H1 (cell line): ENCODE measurements at regions not wholly inside any gene's neighbourhood (a gene's known extent, or its start where the extent isn't known, plus 50 kb on each side); places are given as distances from the start of the nearest gene placed in this dataset.

ENCODE experiments used
- CTCF ChIA-PET: fragments of 300-600 bp; sonication (Branson Sonifier 250); formaldehyde crosslinking; loops from one replicate; lab custom pipeline; 2021; ENCODE audit not compliant: partially characterized antibody; lab: Charles Lee
- POLR2A ChIA-PET: fragments of 300-600 bp; sonication (Branson Sonifier 250); formaldehyde crosslinking; loops from one replicate; lab custom pipeline; 2021; ENCODE audit warnings: inconsistent platforms; ENCODE audit not compliant: partially characterized antibody; lab: Charles Lee
- DNase-seq, 2 experiments: peaks; one replicate each; pipeline versions ENCODE4 v3.0.0 to v3.0.0-alpha.2; 2010 to 2022; ENCODE audit warnings: low spot score in 2 of 2, low read depth in 1 of 2, mixed read lengths in 1 of 2
- FAIRE-seq: peaks from 2 replicates; lab custom pipeline; 2011; peaks lifted over from hg19 to GRCh38; lab: Jason Lieb, UNC
- H2AFZ ChIP-seq: 2 replicates; pipeline ENCODE4 v1.8.1; 2012; ENCODE audit warnings: low read length, inconsistent platforms
- H2AK5ac ChIP-seq: 2 replicates; pipeline ENCODE4 v1.6.1; 2013; ENCODE audit warnings: low read depth, low read length
- H2BK120ac ChIP-seq: replicated peaks from 2 replicates; pipeline ENCODE3; 2013; ENCODE audit warnings: low read depth, low read length, inconsistent platforms
- H2BK12ac ChIP-seq: 2 replicates; pipeline ENCODE4 v1.6.1; 2013; ENCODE audit warnings: low read depth, low read length
- H2BK15ac ChIP-seq: 2 replicates; pipeline ENCODE4 v1.6.1; 2013; ENCODE audit warnings: low read length
- H2BK20ac ChIP-seq: 2 replicates; pipeline ENCODE4 v1.6.1; 2013; ENCODE audit warnings: low read length
- H2BK5ac ChIP-seq: 2 replicates; pipeline ENCODE4 v1.6.1; 2013; ENCODE audit warnings: low read depth, low read length
- H3K14ac ChIP-seq: 2 replicates; pipeline ENCODE4 v1.6.1; 2013; ENCODE audit warnings: inconsistent platforms; ENCODE audit not compliant: insufficient read length
- H3K18ac ChIP-seq: 2 replicates; pipeline ENCODE4 v1.6.1; 2013; ENCODE audit warnings: low read length; ENCODE audit errors: extremely low read depth
- H3K23ac ChIP-seq: 2 replicates; pipeline ENCODE4 v1.6.1; 2013; ENCODE audit warnings: inconsistent platforms; ENCODE audit not compliant: insufficient read length
- H3K23me2 ChIP-seq: 2 replicates; pipeline ENCODE4 v1.6.1; 2013; ENCODE audit warnings: low read depth, low read length
- H3K27ac ChIP-seq: 2 replicates; pipeline ENCODE4 v1.6.1; 2011; ENCODE audit warnings: low read depth, low read length, inconsistent platforms
- H3K27me3 ChIP-seq, 4 experiments: replicated peaks in 1 of 4; 1 replicate in 1 of 4; 2 replicates in 3 of 4; pipeline versions ENCODE4 v1.6.1 to v1.8.1; 2011 to 2013; ENCODE audit warnings: low read length in 3 of 4, mild to moderate bottlenecking in 3 of 4, inconsistent platforms in 2 of 4, mixed read lengths in 2 of 4, moderate library complexity in 1 of 4; ENCODE audit not compliant: control insufficient read depth in 3 of 4, insufficient read depth in 3 of 4; ENCODE audit errors: extremely low read depth in 1 of 4
- H3K36me3 ChIP-seq, 4 experiments: 2 replicates each; pipeline versions ENCODE4 v1.6.1 to v1.8.1; 2011 to 2013; ENCODE audit warnings: mild to moderate bottlenecking in 4 of 4, low read length in 3 of 4, moderate library complexity in 2 of 4, control low read depth in 1 of 4, inconsistent platforms in 1 of 4; ENCODE audit not compliant: insufficient read depth in 4 of 4, control insufficient read depth in 2 of 4
- H3K4ac ChIP-seq: replicated peaks from 2 replicates; pipeline ENCODE3; 2013; ENCODE audit warnings: low read length, low read depth, mixed read lengths, inconsistent platforms; ENCODE audit not compliant: insufficient read length
- H3K4me1 ChIP-seq, 4 experiments: replicated peaks in 1 of 4; 1 replicate in 1 of 4; 2 replicates in 3 of 4; pipeline versions ENCODE4 v1.6.1 to v1.8.1; 2011 to 2013; ENCODE audit warnings: low read length in 3 of 4, inconsistent platforms in 2 of 4, mixed read lengths in 1 of 4; ENCODE audit not compliant: insufficient read depth in 4 of 4, control insufficient read depth in 3 of 4
- H3K4me2 ChIP-seq, 2 experiments: 2 replicates each; pipeline versions ENCODE4 v1.6.1 to v1.8.1; 2011 to 2013; ENCODE audit warnings: low read depth in 2 of 2, low read length in 2 of 2, control low read depth in 1 of 2, inconsistent platforms in 1 of 2, mild to moderate bottlenecking in 1 of 2; ENCODE audit not compliant: insufficient read depth in 1 of 2
- H3K4me3 ChIP-seq, 4 experiments: fragments of 200-600, 300-600 bp in 1 of 4; sonication (generic), shearing (Covaris generic), sonication (Bioruptor Twin) in 1 of 4; 2 replicates each; pipeline versions ENCODE4 v1.5.1 to v1.8.1; 2011 to 2016; ENCODE audit warnings: low read length in 4 of 4, low read depth in 3 of 4, control low read depth in 2 of 4, inconsistent platforms in 2 of 4, mild to moderate bottlenecking in 2 of 4, mixed read lengths in 1 of 4, moderate library complexity in 1 of 4; ENCODE audit not compliant: insufficient read depth in 2 of 4; ENCODE audit errors: extremely low read depth in 1 of 4
- H3K56ac ChIP-seq: replicated peaks from 2 replicates; pipeline ENCODE3; 2013; ENCODE audit warnings: low read depth, mild to moderate bottlenecking, mixed read lengths, low read length, inconsistent platforms; ENCODE audit not compliant: insufficient read length
- H3K79me1 ChIP-seq: 2 replicates; pipeline ENCODE4 v1.6.1; 2013; ENCODE audit warnings: low read depth, low read length, control low read depth
- H3K79me2 ChIP-seq, 2 experiments: 2 replicates each; pipeline versions ENCODE4 v1.6.1 to v1.8.1; 2012 to 2013; ENCODE audit warnings: low read length in 2 of 2, mild to moderate bottlenecking in 2 of 2, inconsistent platforms in 1 of 2; ENCODE audit not compliant: insufficient read depth in 2 of 2, control insufficient read depth in 1 of 2
- H3K9ac ChIP-seq, 4 experiments: replicated peaks in 1 of 4; 1 replicate in 1 of 4; 2 replicates in 3 of 4; pipeline versions ENCODE4 v1.6.1 to v1.8.1; 2011 to 2013; ENCODE audit warnings: low read depth in 3 of 4, low read length in 3 of 4, control low read depth in 2 of 4, mild to moderate bottlenecking in 2 of 4, moderate library complexity in 2 of 4, inconsistent platforms in 1 of 4; ENCODE audit errors: extremely low read depth in 1 of 4
- H3K9me3 ChIP-seq, 2 experiments: 2 replicates each; pipeline versions ENCODE4 v1.6.1 to v1.8.1; 2012 to 2013; ENCODE audit warnings: mild to moderate bottlenecking in 2 of 2, moderate library complexity in 2 of 2, control low read depth in 1 of 2, inconsistent platforms in 1 of 2, low read depth in 1 of 2, low read length in 1 of 2, mixed read lengths in 1 of 2; ENCODE audit not compliant: insufficient read depth in 2 of 2
- H4K20me1 ChIP-seq, 2 experiments: replicated peaks in 1 of 2; 2 replicates each; pipeline versions ENCODE3 to v1.8.1; 2011 to 2013; ENCODE audit warnings: inconsistent platforms in 2 of 2, low read length in 2 of 2, mild to moderate bottlenecking in 1 of 2; ENCODE audit not compliant: insufficient read depth in 2 of 2, control insufficient read depth in 1 of 2
- H4K5ac ChIP-seq: 2 replicates; pipeline ENCODE4 v1.6.1; 2013; ENCODE audit warnings: low read length, low read depth, mixed read lengths, inconsistent platforms; ENCODE audit not compliant: insufficient read length
- H4K8ac ChIP-seq: 2 replicates; pipeline ENCODE4 v1.8.0; 2013; ENCODE audit warnings: mild to moderate bottlenecking, moderate library complexity, low read length, inconsistent platforms; ENCODE audit not compliant: insufficient read depth; ENCODE audit errors: extremely low read depth
- H4K91ac ChIP-seq: replicated peaks from 2 replicates; pipeline ENCODE3; 2013; ENCODE audit warnings: low read length, mixed read lengths, inconsistent platforms; ENCODE audit not compliant: insufficient read length
- CTCF ChIP-seq, 3 experiments: IDR thresholded peaks; 1 replicate in 2 of 3; 2 replicates in 1 of 3; pipeline versions ENCODE4 v1.5.1 to v1.6.1; 2011; ENCODE audit warnings: low read length in 3 of 3, mild to moderate bottlenecking in 3 of 3, inconsistent platforms in 2 of 3, low read depth in 1 of 3, moderate library complexity in 1 of 3; ENCODE audit not compliant: insufficient read depth in 1 of 3; ENCODE audit errors: control extremely low read depth in 1 of 3
- E2F6 ChIP-seq: IDR thresholded peaks from 2 replicates; pipeline ENCODE4 v1.6.1; 2012; ENCODE audit warnings: inconsistent platforms
- GABPA ChIP-seq: IDR thresholded peaks from 2 replicates; pipeline ENCODE4 v1.6.1; 2011; ENCODE audit warnings: mild to moderate bottlenecking, low read length, moderate library complexity, borderline replicate concordance; ENCODE audit not compliant: insufficient read depth
- RAD21 ChIP-seq, 2 experiments: IDR thresholded peaks in 1 of 2; conservative IDR thresholded peaks in 1 of 2; 2 replicates each; pipeline ENCODE4 v1.6.1; 2011; ENCODE audit warnings: low read depth in 2 of 2, low read length in 2 of 2, improper control_type of control experiment in 1 of 2, inconsistent platforms in 1 of 2, mild to moderate bottlenecking in 1 of 2, moderate library complexity in 1 of 2
- RNF2 ChIP-seq: fragments of 200-900, 300-1000 bp; sonication (generic); IDR thresholded peaks from 2 replicates; pipeline ENCODE4 v1.7.1; 2016; ENCODE audit warnings: borderline replicate concordance, low read depth, mild to moderate bottlenecking, antibody characterized with exemption, low read length; ENCODE audit not compliant: poor library complexity, severe bottlenecking; ENCODE audit errors: missing control alignments
- RXRA ChIP-seq: IDR thresholded peaks from 2 replicates; pipeline ENCODE4 v1.6.1; 2011; ENCODE audit warnings: low read depth, mild to moderate bottlenecking, low read length, moderate library complexity; ENCODE audit not compliant: insufficient read depth
- SAP30 ChIP-seq: fragments of 300-600 bp; sonication (generic); IDR thresholded peaks from 2 replicates; pipeline ENCODE4 v1.7.1; 2012; ENCODE audit warnings: low read length, moderate library complexity, mild to moderate bottlenecking, inconsistent platforms; ENCODE audit not compliant: insufficient read depth, insufficient replicate concordance
- SIN3A ChIP-seq, 2 experiments: IDR thresholded peaks in 1 of 2; conservative IDR thresholded peaks in 1 of 2; 2 replicates each; pipeline ENCODE4 v1.6.1; 2011 to 2012; ENCODE audit warnings: low read length in 2 of 2, improper control_type of control experiment in 1 of 2, low read depth in 1 of 2, mild to moderate bottlenecking in 1 of 2
- WGBS, 2 experiments: shearing (Covaris generic) in 1 of 2; methylation state at CpG; one replicate each; pipeline versions ENCODE4 v1.1.6 to v1.1.7; 2013 to 2015; ENCODE audit warnings: low lambda C conversion rate in 2 of 2, mixed read lengths in 2 of 2, inconsistent platforms in 1 of 2, low coverage in 1 of 2, missing lambda C conversion rate in 1 of 2; ENCODE audit not compliant: insufficient replicate concordance in 2 of 2, insufficient coverage in 1 of 2, insufficient read length in 1 of 2; ENCODE audit errors: extremely low coverage in 1 of 2, missing lambda C conversion rate in 1 of 2; 5-methylcytosine and 5-hydroxymethylcytosine counted together

- 61% methylated on average over 6 of the region's 6 CpGs; no CpG with 5 or more reads in 1 of the 2 experiments for WGBS, 2 experiments
- Histone ChIP-seq H3K23ac (no peak overlapping the region), H3K4me3 (no peak overlapping the region), H3K9me3 (no peaks in the 10 kb centered on the region), H3K4me2 (no peak overlapping the region), H2BK15ac (no peak overlapping the region), H4K91ac (no peak overlapping the region), H4K8ac (no peak overlapping the region), H3K4ac (no peak overlapping the region), H2BK20ac (no peak overlapping the region), H4K20me1 (no peaks in the 10 kb centered on the region), H2BK5ac (no peak overlapping the region), H3K27me3 (no peaks in the 10 kb centered on the region), H3K4me1 (peaks cover 0 to 3% (median 0%) of the 10 kb centered on the region in 4 experiments; a peak in 1 of 7 replicates), H2AK5ac (no peak overlapping the region), H3K56ac (no peak overlapping the region), H3K27ac (no peak overlapping the region), H3K14ac (no peak overlapping the region), H3K23me2 (no peaks in the 10 kb centered on the region), H2AFZ (no peak overlapping the region), H3K79me1 (no peaks in the 10 kb centered on the region), H2BK12ac (no peak overlapping the region), H2BK120ac (no peak overlapping the region), H3K36me3 (no peaks in the 10 kb centered on the region), H4K5ac (no peak overlapping the region), H3K79me2 (no peaks in the 10 kb centered on the region), H3K9ac (no peak overlapping the region), H3K18ac (no peak overlapping the region)
- POLR2A ChIA-PET = interaction anchor here (0.7 kb wide), 1 partner anchor 29 kb away, joined by 4 read pairs; no protein-coding TSS in a partner anchor
- FAIRE-seq (peak; percentile 82), DNase-seq (no peak)
- TF ChIP-seq RNF2 = no peak
- TF ChIP-seq SAP30 = no peak
- TF ChIP-seq E2F6 = no peak
- TF ChIP-seq RAD21 (IDR thresholded peaks at IDR 0.05 in 1 of 2, conservative IDR thresholded peaks at IDR 0.05 in 1 of 2; ENCODE audit: low read depth in 2 of 2, low read length in 2 of 2) = peak; percentile 92 to 94
- TF ChIP-seq SIN3A (conservative IDR thresholded peaks at IDR 0.05 in 1 of 2, IDR thresholded peaks at IDR 0.05 in 1 of 2; ENCODE audit: low read depth in 1 of 2, low read length in 2 of 2) = no peak
- peak; percentile 51 to 73 (median 73) for TF ChIP-seq CTCF (IDR thresholded peaks at IDR 0.05; ENCODE audit: control extremely low read depth in 1 of 3, insufficient read depth in 1 of 3, low read depth in 1 of 3, low read length in 3 of 3)
- no peak for TF ChIP-seq GABPA
- TF ChIP-seq RXRA = no peak
- CTCF ChIA-PET = interaction anchor here (0.5 to 4.2 kb wide), 79 partner anchors 9 to 1972 kb away, joined by 3 to 93 read pairs (median 4); no protein-coding TSS in a partner anchor
Measured at GRCh38 chr2:182649316-182649715, 66.7 kb upstream of the DNAJC10 start.
